ENCODE measurements at regions not wholly inside any gene's neighbourhood (a gene's known extent, or its start where the extent isn't known, plus 50 kb on each side); places are given as distances from the start of the nearest gene placed in this dataset.

DNA sequence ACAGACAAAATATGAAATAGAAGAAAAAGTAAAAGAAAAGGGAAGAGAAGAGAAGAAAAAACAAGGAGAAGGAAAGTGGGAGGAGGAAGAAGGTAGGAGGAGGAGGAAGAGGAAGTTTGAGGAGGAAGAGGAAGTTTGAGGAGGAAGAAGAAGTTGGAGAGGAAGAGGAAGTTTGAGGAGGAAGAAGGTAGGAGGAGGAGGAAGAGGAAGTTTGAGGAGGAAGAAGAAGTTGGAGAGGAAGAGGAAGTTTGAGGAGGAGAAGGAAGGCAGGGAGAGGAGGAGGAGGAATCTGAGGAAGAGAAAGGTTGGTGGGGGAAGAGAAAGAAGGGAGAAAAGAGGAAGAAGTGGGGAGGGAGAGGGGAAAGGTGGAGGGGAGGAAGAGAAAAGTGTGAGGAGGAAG, 169.2 kb upstream of the RORA start:
- TF ChIP-seq, protein P1, sequence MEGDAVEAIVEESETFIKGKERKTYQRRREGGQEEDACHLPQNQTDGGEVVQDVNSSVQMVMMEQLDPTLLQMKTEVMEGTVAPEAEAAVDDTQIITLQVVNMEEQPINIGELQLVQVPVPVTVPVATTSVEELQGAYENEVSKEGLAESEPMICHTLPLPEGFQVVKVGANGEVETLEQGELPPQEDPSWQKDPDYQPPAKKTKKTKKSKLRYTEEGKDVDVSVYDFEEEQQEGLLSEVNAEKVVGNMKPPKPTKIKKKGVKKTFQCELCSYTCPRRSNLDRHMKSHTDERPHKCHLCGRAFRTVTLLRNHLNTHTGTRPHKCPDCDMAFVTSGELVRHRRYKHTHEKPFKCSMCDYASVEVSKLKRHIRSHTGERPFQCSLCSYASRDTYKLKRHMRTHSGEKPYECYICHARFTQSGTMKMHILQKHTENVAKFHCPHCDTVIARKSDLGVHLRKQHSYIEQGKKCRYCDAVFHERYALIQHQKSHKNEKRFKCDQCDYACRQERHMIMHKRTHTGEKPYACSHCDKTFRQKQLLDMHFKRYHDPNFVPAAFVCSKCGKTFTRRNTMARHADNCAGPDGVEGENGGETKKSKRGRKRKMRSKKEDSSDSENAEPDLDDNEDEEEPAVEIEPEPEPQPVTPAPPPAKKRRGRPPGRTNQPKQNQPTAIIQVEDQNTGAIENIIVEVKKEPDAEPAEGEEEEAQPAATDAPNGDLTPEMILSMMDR (IDR thresholded peaks at IDR 0.05), result no peak
- TF ChIP-seq ZFX (IDR thresholded peaks at IDR 0.05; ENCODE audit: borderline replicate concordance), result no peak
